Neural progenitor cell (in vitro differentiated cells): ENCODE measurements at regions not wholly inside any gene's neighbourhood (a gene's known extent, or its start where the extent isn't known, plus 50 kb on each side); places are given as distances from the start of the nearest gene placed in this dataset.

Experiments
- DNase-seq: peaks from one replicate; pipeline ENCODE4 v3.0.0-alpha.2; 2016; ENCODE audit warnings: low spot score
- H2AFZ ChIP-seq: fragments of 200-600 bp; sonication (generic); replicated peaks from 2 replicates; pipeline ENCODE4 v1.6.1; 2016; ENCODE audit warnings: antibody characterized with exemption
- H3F3A ChIP-seq: fragments of 200-600 bp; sonication (generic); 2 replicates; pipeline ENCODE4 v1.6.1; 2016; ENCODE audit warnings: antibody characterized with exemption, low read depth
- H3K27ac ChIP-seq: fragments of 200-600 bp; sonication (generic); 2 replicates; pipeline ENCODE4 v1.5.1; 2016; ENCODE audit warnings: mild to moderate bottlenecking
- H3K27me3 ChIP-seq: fragments of 200-600 bp; sonication (generic); 2 replicates; pipeline ENCODE4 v1.6.1; 2016; ENCODE audit warnings: mild to moderate bottlenecking, moderate library complexity
- H3K36me3 ChIP-seq: fragments of 200-600 bp; sonication (generic); 2 replicates; pipeline ENCODE4 v1.5.1; 2016
- H3K4me1 ChIP-seq: fragments of 200-600 bp; sonication (generic); 2 replicates; pipeline ENCODE4 v1.6.1; 2016; ENCODE audit warnings: mixed run types
- H3K4me2 ChIP-seq: fragments of 200-600 bp; sonication (generic); 2 replicates; pipeline ENCODE4 v1.6.1; 2016
- H3K4me3 ChIP-seq: fragments of 200-600 bp; sonication (generic); 2 replicates; pipeline ENCODE4 v1.5.1; 2016
- H3K79me2 ChIP-seq: fragments of 200-600 bp; sonication (generic); 2 replicates; pipeline ENCODE4 v1.6.1; 2016; ENCODE audit warnings: low read depth
- H3K9ac ChIP-seq: fragments of 200-600 bp; sonication (generic); 2 replicates; pipeline ENCODE4 v1.6.1; 2016
- H3K9me3 ChIP-seq: fragments of 200-600 bp; sonication (generic); 2 replicates; pipeline ENCODE4 v1.5.1; 2016; ENCODE audit warnings: low read depth
- H4K20me1 ChIP-seq: fragments of 200-600 bp; sonication (generic); 2 replicates; pipeline ENCODE4 v1.6.1; 2016; ENCODE audit warnings: low read depth
- H3K27ac Mint-ChIP-seq: 3 replicates; pipeline ENCODE4 v1.8.0; 2021; ENCODE audit warnings: mixed read lengths
- H3K27me3 Mint-ChIP-seq: 2 replicates; pipeline ENCODE4 v1.8.0; 2022; ENCODE audit warnings: low read depth, mild to moderate bottlenecking, inconsistent platforms, moderate library complexity, mixed read lengths; ENCODE audit not compliant: insufficient read depth
- H3K36me3 Mint-ChIP-seq: 3 replicates; pipeline ENCODE4 v1.8.0; 2021; ENCODE audit warnings: mixed read lengths
- H3K4me1 Mint-ChIP-seq: 3 replicates; pipeline ENCODE4 v1.8.0; 2021; ENCODE audit warnings: mixed read lengths
- H3K4me3 Mint-ChIP-seq: 3 replicates; pipeline ENCODE4 v1.8.0; 2021; ENCODE audit warnings: mild to moderate bottlenecking, moderate library complexity, mixed read lengths
- H3K9me3 Mint-ChIP-seq: 3 replicates; pipeline ENCODE4 v1.8.0; 2020; ENCODE audit warnings: mixed read lengths
- CTCF ChIP-seq: fragments of 200-600 bp; sonication (generic); IDR thresholded peaks from 2 replicates; pipeline ENCODE4 v1.5.1; 2017; ENCODE audit warnings: antibody characterized with exemption, mild to moderate bottlenecking
- EZH2 ChIP-seq: fragments of 200-600 bp; sonication (generic); IDR thresholded peaks from 2 replicates; pipeline ENCODE4 v1.6.1; 2017; ENCODE audit warnings: antibody characterized with exemption, mild to moderate bottlenecking, moderate library complexity
- EZH2phosphoT487 ChIP-seq: fragments of 200-600 bp; sonication (generic); IDR thresholded peaks from 2 replicates; pipeline ENCODE4 v1.6.1; 2017; ENCODE audit warnings: antibody characterized with exemption

GRCh38 chr13:34772881-34773280 lies 169.2 kb upstream of the NBEA start:
- Mint-ChIP-seq H3K9me3 (no peaks in the 10 kb centered on the region), H3K27me3 (no peaks in the 10 kb centered on the region), H3K27ac (no peak overlapping the region), H3K4me3 (no peak overlapping the region), H3K36me3 (no peaks in the 10 kb centered on the region), H3K4me1 (no peaks in the 10 kb centered on the region)
- Histone ChIP-seq H3F3A (no peaks in the 10 kb centered on the region), H3K27ac (no peak overlapping the region), H3K9ac (no peak overlapping the region), H3K79me2 (no peaks in the 10 kb centered on the region), H3K9me3 (no peaks in the 10 kb centered on the region), H4K20me1 (no peaks in the 10 kb centered on the region), H3K4me3 (no peak overlapping the region), H2AFZ (no peak overlapping the region), H3K36me3 (no peaks in the 10 kb centered on the region), H3K4me1 (no peaks in the 10 kb centered on the region), H3K27me3 (no peaks in the 10 kb centered on the region), H3K4me2 (no peak overlapping the region)
- TF ChIP-seq EZH2 (no peak), EZH2phosphoT487 (no peak), CTCF (no peak)
- DNase-seq: no peak

GRCh38 chr13:34776390-34776981 lies 165.6 kb upstream of the NBEA start:
- H3K9me3 Mint-ChIP-seq: no peaks in the 10 kb centered on the region

GRCh38 chr13:34777089-34777913 lies 164.8 kb upstream of the NBEA start:
- H3K4me1 ChIP-seq: no peaks in the 10 kb centered on the region
- no peaks in the 10 kb centered on the region for H4K20me1 ChIP-seq
- H3K36me3 Mint-ChIP-seq: no peaks in the 10 kb centered on the region
- H3K9me3 Mint-ChIP-seq: no peaks in the 10 kb centered on the region
- H3K27ac ChIP-seq: no peak overlapping the region
- H3K9ac ChIP-seq: no peak overlapping the region
- H3K79me2 ChIP-seq: no peaks in the 10 kb centered on the region
- no peak overlapping the region for H3K27ac Mint-ChIP-seq
- H3K4me2 ChIP-seq: no peak overlapping the region
- no peak overlapping the region for H2AFZ ChIP-seq
- no peaks in the 10 kb centered on the region for H3F3A ChIP-seq
- no peaks in the 10 kb centered on the region for H3K9me3 ChIP-seq
- H3K27me3 Mint-ChIP-seq: no peaks in the 10 kb centered on the region
- H3K4me3 ChIP-seq: no peak overlapping the region
- no peaks in the 10 kb centered on the region for H3K27me3 ChIP-seq
- no peak for DNase-seq
- no peaks in the 10 kb centered on the region for H3K4me1 Mint-ChIP-seq
- H3K4me3 Mint-ChIP-seq: no peak overlapping the region
- no peaks in the 10 kb centered on the region for H3K36me3 ChIP-seq
- TF ChIP-seq CTCF (no peak), EZH2phosphoT487 (no peak), EZH2 (no peak)

More at GRCh38 chr13:34776390-34776981, 165.6 kb upstream of the NBEA start:
- Histone ChIP-seq H2AFZ (peak overlapping the region; percentile 1), H3K9ac (no peak overlapping the region), H3K4me1 (no peaks in the 10 kb centered on the region), H3K79me2 (no peaks in the 10 kb centered on the region), H3K4me3 (no peak overlapping the region), H3K9me3 (no peaks in the 10 kb centered on the region), H3K27me3 (no peaks in the 10 kb centered on the region), H3K36me3 (no peaks in the 10 kb centered on the region), H3F3A (no peaks in the 10 kb centered on the region), H4K20me1 (no peaks in the 10 kb centered on the region), H3K27ac (no peak overlapping the region), H3K4me2 (no peak overlapping the region)
- Mint-ChIP-seq H3K27ac (no peak overlapping the region), H3K4me3 (no peak overlapping the region), H3K27me3 (no peaks in the 10 kb centered on the region), H3K4me1 (no peaks in the 10 kb centered on the region), H3K36me3 (no peaks in the 10 kb centered on the region)
- DNase-seq: no peak
- no peak for TF ChIP-seq EZH2phosphoT487
- no peak for TF ChIP-seq EZH2
- TF ChIP-seq CTCF: no peak
